ENCODE measurements at regions not wholly inside any gene's neighbourhood (a gene's known extent, or its start where the extent isn't known, plus 50 kb on each side); places are given as distances from the start of the nearest gene placed in this dataset.

DNA sequence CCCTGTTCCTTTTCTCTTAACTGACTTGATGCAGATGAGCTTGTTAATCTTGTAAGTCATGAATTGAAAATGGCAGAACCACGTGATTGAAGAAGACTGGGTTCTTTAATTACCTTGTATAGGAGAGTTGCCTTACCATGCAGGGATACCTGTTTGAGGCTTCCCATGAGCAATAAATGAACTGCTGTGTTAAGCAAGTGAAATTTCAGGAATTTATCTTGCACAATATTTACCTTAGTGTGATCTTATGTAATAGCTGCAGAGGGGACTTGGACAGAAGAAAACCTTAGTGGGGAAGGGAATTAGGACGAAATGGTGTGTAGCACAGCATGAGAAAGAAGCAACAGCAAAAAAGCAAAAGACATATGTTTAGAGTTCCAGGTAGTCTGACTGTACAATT is 384.0 kb upstream of the TMEFF2 start:
- TF ChIP-seq CTCF (IDR thresholded peaks at IDR 0.05) (no peak), POLR2AphosphoS5 (IDR thresholded peaks at IDR 0.05) (no peak), POLR2A (IDR thresholded peaks at IDR 0.05) (no peak)

Measured in breast epithelium (tissue), 3 donors.